ENCODE measurements at regions not wholly inside any gene's neighbourhood (a gene's known extent, or its start where the extent isn't known, plus 50 kb on each side); places are given as distances from the start of the nearest gene placed in this dataset.

DNA sequence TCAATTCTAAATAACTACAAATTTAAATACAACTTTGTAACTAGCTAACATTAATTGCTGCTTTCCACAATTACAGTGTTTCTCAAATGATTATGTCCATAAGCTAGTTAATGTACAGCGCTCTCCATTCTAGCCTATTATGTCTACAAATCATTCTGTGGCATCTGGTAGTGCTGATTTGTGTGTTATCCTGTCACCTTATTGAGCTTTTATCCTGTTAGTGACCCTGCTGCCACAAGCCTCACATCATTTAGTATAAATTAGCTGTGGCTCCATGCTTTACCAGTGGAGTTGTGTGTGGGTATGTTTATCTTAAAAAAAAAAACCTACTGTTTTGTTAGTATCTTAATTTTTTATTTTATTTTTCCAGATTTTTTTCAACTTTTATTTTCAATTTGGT is 112.6 kb upstream of the PJA2 start:
- H3K4me3 ChIP-seq (ENCODE audit: low read length), result no peak overlapping the region
- DNase-seq (ENCODE audit: low read depth), result no peak
- TF ChIP-seq, protein P1, sequence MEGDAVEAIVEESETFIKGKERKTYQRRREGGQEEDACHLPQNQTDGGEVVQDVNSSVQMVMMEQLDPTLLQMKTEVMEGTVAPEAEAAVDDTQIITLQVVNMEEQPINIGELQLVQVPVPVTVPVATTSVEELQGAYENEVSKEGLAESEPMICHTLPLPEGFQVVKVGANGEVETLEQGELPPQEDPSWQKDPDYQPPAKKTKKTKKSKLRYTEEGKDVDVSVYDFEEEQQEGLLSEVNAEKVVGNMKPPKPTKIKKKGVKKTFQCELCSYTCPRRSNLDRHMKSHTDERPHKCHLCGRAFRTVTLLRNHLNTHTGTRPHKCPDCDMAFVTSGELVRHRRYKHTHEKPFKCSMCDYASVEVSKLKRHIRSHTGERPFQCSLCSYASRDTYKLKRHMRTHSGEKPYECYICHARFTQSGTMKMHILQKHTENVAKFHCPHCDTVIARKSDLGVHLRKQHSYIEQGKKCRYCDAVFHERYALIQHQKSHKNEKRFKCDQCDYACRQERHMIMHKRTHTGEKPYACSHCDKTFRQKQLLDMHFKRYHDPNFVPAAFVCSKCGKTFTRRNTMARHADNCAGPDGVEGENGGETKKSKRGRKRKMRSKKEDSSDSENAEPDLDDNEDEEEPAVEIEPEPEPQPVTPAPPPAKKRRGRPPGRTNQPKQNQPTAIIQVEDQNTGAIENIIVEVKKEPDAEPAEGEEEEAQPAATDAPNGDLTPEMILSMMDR (conservative IDR thresholded peaks at IDR 0.05; ENCODE audit: low read length), result no peak

DNA sequence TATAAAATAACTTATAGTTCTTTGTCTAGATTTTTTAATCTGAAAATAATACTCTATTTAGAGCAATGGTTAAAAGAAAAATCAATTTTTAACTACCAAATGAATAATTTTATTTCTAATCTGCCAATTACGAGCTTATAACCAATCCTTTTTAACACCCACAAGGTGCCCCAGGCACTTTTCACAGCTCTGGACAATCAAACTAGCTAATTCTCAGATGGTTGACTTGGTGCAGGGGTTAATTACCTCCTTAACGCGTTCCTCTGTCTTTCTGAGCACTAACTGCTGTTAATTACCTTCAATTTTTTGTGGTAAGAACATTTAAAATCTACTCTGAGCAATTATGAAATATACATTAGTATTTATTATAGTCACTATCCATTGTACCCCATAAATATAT is 109.6 kb upstream of the PJA2 start:
- DNase-seq (ENCODE audit: low read depth), result no peak
- TF ChIP-seq, protein P1 (conservative IDR thresholded peaks at IDR 0.05; ENCODE audit: low read length), result no peak
- no peak overlapping the region for H3K4me3 ChIP-seq (ENCODE audit: low read length)

DNA sequence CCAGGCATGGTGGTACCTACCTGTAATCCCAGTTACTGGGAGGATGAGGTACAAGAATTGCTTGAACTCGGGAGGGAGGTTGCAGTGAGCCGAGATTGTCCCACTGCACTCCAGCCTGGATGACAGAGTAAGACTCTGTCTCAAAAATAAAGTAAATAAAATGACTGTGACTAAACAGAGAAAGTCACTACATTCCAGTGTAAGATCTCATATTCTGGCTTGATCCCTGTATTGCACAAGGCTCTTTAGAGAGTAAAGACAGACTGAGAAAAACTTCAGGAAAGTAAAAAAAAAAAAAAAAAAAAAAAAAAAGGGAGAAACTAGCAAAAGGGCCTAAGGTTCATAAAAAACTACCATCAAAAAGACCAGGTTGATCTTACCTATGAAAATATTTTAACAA is 106.6 kb upstream of the PJA2 start:
- DNase-seq (ENCODE audit: low read depth), result peak; percentile 45
- no peak overlapping the region for H3K4me3 ChIP-seq (ENCODE audit: low read length)
- TF ChIP-seq, protein P1 (conservative IDR thresholded peaks at IDR 0.05; ENCODE audit: low read length), result no peak

DNA sequence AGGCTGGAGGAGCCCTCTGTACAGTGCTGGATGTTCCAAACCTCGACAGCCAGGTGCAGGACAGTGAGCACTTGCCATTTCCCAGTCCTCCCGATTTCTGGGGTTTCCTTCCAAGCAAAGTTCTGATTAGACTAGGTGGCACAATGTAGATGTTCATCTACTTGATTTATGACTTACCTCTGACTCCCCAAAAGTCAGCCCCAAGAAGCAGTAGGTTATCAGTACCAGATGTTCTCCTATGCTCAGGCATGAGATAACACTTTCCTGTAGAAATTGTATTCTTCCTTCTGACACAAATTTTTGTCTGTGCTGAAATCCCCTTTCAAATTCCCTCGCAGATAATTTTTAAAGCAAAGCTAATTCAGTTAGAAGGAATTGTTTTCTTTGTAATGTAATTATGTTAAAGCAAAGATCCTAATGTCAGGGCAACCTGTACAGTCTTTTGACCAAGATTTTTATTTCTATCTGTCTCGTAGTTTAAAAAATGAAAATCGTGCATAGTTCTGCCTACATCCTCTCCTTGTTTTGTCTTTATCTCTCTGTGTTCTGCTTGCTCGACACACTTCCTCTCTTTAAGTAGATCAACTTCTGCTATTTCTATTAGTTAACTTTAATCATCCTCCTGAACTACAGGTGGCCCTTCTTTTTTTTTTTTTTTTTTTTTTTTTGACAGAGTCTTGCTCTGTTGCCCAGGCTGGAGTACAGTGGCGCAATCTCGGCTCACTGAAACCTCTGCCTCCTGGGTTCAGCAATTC is 102.4 kb upstream of the PJA2 start:
- TF ChIP-seq, protein P1 (conservative IDR thresholded peaks at IDR 0.05; ENCODE audit: low read length), result no peak
- no peak for DNase-seq (ENCODE audit: low read depth)
- no peak overlapping the region for H3K4me3 ChIP-seq (ENCODE audit: low read length)

DNA sequence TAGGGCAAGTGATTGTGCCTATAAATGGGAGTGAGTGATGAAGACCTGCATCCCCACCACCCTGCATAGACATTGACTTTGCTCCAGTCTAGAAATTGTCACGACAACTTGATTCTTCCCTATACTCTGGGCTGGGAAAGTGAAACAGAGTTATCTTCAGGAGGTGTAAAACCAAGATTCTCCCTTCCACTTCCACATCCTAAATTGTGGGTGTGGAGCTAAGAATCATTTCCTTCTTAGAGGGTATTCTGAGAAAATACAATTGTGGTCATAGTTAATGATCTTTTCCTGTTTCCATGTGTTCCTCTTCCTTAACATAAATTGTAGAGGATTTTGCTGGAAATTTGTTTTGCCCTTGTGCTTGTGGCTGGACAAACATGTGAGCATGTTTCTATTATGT is 96.8 kb upstream of the PJA2 start:
- H3K4me3 ChIP-seq (ENCODE audit: low read length), result no peak overlapping the region
- no peak for DNase-seq (ENCODE audit: low read depth)
- TF ChIP-seq, protein P1 (conservative IDR thresholded peaks at IDR 0.05; ENCODE audit: low read length), result no peak

DNA sequence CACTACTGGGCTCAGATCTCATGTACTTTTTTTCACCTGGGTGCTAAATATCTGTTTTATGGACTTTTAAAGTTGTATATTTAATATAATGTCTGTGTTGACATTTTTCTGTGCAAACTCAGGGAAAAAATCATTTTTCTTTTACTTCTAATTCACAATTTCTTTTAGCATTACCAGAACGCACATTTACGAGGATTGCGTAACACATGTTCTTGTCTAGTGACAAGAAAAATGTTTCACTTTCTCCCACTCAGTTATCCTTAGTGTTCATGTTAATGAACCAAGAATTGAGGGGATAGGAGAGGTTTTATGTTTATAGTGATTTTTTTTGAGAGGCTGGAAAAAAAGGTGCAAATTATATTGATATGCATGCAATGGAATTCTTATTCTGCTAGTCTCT is 86.3 kb upstream of the PJA2 start:
- DNase-seq (ENCODE audit: low read depth), result no peak
- H3K4me3 ChIP-seq (ENCODE audit: low read length), result no peak overlapping the region
- TF ChIP-seq, protein P1 (conservative IDR thresholded peaks at IDR 0.05; ENCODE audit: low read length), result no peak

DNA sequence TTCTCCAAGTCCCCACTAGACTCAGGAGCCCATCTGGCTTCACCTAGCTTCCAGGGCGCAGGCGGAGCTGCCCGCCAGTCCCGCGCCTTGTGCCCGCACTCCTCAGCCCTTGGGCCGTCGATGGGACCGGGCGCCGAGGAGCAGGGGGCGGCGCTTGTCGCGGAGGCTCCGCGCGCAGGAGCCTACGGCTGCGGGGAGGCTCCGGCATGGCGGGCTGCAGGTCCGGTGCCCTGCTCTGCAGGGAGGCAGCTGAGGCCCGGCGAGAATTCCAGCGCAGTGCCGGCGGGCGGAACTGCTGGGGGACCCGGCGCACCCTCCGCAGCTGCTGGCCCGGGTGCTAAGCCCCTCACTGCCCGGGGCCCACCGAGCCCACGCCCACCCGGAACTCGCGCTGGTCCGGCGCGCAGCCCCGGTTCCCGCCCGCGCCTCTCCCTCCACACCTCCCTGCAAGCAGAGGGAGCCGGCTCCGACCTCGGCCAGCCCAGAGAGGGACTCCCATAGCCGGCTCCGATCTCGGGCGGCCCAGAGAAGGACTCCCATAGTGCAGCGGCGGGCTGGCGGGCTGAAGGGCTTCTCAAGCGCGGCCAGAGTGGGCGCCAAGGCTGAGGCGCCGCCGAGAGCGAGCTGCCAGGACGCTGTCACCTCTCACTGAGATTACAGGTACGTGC is 78.1 kb upstream of the PJA2 start:
- TF ChIP-seq, protein P1 (conservative IDR thresholded peaks at IDR 0.05; ENCODE audit: low read length), result no peak
- H3K4me3 ChIP-seq (ENCODE audit: low read length), result no peak overlapping the region
- no peak for DNase-seq (ENCODE audit: low read depth)

Data from AG10803 (cell line).